LNCAP (cell line): ENCODE measurements at regions not wholly inside any gene's neighbourhood (a gene's known extent, or its start where the extent isn't known, plus 50 kb on each side); places are given as distances from the start of the nearest gene placed in this dataset.

ENCODE experiments used
- CTCF ChIP-seq: fragments of 450-650 bp; IDR thresholded peaks from 2 replicates; pipeline ENCODE4 v1.5.1; 2017; ENCODE audit warnings: mild to moderate bottlenecking

- no peak for TF ChIP-seq CTCF
Measured at GRCh38 chr2:8004250-8004681, 677.6 kb upstream of the ID2 start.

- no peak for TF ChIP-seq CTCF
Measured at GRCh38 chr2:8006181-8006580, 675.7 kb upstream of the ID2 start.

GRCh38 chr2:8006626-8007025 lies 675.2 kb upstream of the ID2 start:
- no peak for TF ChIP-seq CTCF

- no peak for TF ChIP-seq CTCF
Measured at GRCh38 chr2:8009010-8009597, 672.8 kb upstream of the ID2 start.

- TF ChIP-seq CTCF: no peak
Measured at GRCh38 chr2:8015848-8016600, 665.8 kb upstream of the ID2 start.

- TF ChIP-seq CTCF: no peak
Measured at GRCh38 chr2:8016688-8017087, 665.2 kb upstream of the ID2 start.

- TF ChIP-seq CTCF: no peak
Measured at GRCh38 chr2:8018956-8019355, 662.9 kb upstream of the ID2 start.
